HEK293 (cell line): ENCODE measurements at regions not wholly inside any gene's neighbourhood (a gene's known extent, or its start where the extent isn't known, plus 50 kb on each side); places are given as distances from the start of the nearest gene placed in this dataset.
"Not testable (repeated sequence)": the region's sequence is repeated elsewhere in the genome, so short reads cannot be mapped to it uniquely, and the experiment has no call there.

ENCODE experiments used
- TCF7L2 ChIP-seq: IDR thresholded peaks from 2 replicates; pipeline ENCODE4 v1.6.1; 2011; ENCODE audit warnings: low read depth, mild to moderate bottlenecking, inconsistent platforms, low read length, moderate library complexity, borderline replicate concordance
- ZNF132 ChIP-seq: fragments of 450-650 bp; formaldehyde crosslinking; IDR thresholded peaks from 2 replicates; pipeline ENCODE4 v1.5.1; 2017; ENCODE audit warnings: missing biosample characterization, missing genetic modification characterization, borderline replicate concordance
- ZNF138 ChIP-seq: fragments of 450-650 bp; formaldehyde crosslinking; IDR thresholded peaks from 2 replicates; pipeline ENCODE4 v1.5.1; 2016; ENCODE audit warnings: missing biosample characterization, missing genetic modification characterization, borderline replicate concordance
- ZNF530 ChIP-seq: fragments of 450-650 bp; formaldehyde crosslinking; IDR thresholded peaks from 2 replicates; pipeline ENCODE4 v1.5.1; 2016; ENCODE audit warnings: low read depth, missing biosample characterization, missing genetic modification characterization
- ZNF561 ChIP-seq: fragments of 450-650 bp; IDR thresholded peaks from 2 replicates; pipeline ENCODE4 v1.5.1; 2018; ENCODE audit warnings: missing biosample characterization, missing genetic modification characterization, borderline replicate concordance
- TF ChIP-seq, protein P1 (sequence below): fragments of 450-650 bp; formaldehyde crosslinking; IDR thresholded peaks from 2 replicates; pipeline ENCODE4 v1.5.1; 2016; ENCODE audit warnings: missing biosample characterization, missing genetic modification characterization, low read depth
- TF ChIP-seq, protein P2 (sequence below): fragments of 450-650 bp; formaldehyde crosslinking; IDR thresholded peaks from 2 replicates; pipeline ENCODE4 v1.5.1; 2016; ENCODE audit warnings: missing biosample characterization, missing genetic modification characterization
- TF ChIP-seq, protein P3 (sequence below): fragments of 450-650 bp; formaldehyde crosslinking; IDR thresholded peaks from 2 replicates; pipeline ENCODE4 v1.5.1; 2016; ENCODE audit warnings: missing biosample characterization, missing genetic modification characterization
- TF ChIP-seq, protein P4 (sequence below): fragments of 450-650 bp; formaldehyde crosslinking; IDR thresholded peaks from 2 replicates; pipeline ENCODE4 v1.5.1; 2016; ENCODE audit warnings: missing biosample characterization, missing genetic modification characterization

DNA sequence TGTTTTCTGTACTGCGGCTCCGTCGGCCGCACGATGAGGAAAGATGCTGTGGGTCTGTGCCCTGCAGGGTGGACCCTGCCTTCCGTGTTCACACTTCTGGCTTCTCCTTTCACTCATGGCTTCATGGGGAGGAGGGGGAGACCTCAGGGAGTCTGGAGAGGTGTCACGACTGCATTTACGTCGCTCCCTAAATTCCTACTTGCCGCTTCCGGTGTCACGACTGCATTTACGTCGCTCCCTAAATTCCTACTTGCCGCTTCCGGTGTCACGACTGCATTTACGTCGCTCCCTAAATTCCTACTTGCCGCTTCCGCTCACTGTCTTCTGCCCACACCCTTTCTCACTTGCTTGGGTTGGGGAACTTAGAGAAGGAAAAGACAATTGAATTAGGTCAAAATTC, 68.4 kb upstream of the ALKAL2 start:
- TF ChIP-seq, protein P1, sequence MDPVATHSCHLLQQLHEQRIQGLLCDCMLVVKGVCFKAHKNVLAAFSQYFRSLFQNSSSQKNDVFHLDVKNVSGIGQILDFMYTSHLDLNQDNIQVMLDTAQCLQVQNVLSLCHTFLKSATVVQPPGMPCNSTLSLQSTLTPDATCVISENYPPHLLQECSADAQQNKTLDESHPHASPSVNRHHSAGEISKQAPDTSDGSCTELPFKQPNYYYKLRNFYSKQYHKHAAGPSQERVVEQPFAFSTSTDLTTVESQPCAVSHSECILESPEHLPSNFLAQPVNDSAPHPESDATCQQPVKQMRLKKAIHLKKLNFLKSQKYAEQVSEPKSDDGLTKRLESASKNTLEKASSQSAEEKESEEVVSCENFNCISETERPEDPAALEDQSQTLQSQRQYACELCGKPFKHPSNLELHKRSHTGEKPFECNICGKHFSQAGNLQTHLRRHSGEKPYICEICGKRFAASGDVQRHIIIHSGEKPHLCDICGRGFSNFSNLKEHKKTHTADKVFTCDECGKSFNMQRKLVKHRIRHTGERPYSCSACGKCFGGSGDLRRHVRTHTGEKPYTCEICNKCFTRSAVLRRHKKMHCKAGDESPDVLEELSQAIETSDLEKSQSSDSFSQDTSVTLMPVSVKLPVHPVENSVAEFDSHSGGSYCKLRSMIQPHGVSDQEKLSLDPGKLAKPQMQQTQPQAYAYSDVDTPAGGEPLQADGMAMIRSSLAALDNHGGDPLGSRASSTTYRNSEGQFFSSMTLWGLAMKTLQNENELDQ (tag by site-specific recombination) = not testable (repeated sequence)
- not testable (repeated sequence) for TF ChIP-seq TCF7L2; ZNF138 (tag by site-specific recombination); ZNF530 (tag by site-specific recombination); ZNF132; ZNF561 (tag by site-specific recombination)
- TF ChIP-seq, protein P2, sequence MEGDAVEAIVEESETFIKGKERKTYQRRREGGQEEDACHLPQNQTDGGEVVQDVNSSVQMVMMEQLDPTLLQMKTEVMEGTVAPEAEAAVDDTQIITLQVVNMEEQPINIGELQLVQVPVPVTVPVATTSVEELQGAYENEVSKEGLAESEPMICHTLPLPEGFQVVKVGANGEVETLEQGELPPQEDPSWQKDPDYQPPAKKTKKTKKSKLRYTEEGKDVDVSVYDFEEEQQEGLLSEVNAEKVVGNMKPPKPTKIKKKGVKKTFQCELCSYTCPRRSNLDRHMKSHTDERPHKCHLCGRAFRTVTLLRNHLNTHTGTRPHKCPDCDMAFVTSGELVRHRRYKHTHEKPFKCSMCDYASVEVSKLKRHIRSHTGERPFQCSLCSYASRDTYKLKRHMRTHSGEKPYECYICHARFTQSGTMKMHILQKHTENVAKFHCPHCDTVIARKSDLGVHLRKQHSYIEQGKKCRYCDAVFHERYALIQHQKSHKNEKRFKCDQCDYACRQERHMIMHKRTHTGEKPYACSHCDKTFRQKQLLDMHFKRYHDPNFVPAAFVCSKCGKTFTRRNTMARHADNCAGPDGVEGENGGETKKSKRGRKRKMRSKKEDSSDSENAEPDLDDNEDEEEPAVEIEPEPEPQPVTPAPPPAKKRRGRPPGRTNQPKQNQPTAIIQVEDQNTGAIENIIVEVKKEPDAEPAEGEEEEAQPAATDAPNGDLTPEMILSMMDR (tag by site-specific recombination) = not testable (repeated sequence)
- TF ChIP-seq, protein P3, sequence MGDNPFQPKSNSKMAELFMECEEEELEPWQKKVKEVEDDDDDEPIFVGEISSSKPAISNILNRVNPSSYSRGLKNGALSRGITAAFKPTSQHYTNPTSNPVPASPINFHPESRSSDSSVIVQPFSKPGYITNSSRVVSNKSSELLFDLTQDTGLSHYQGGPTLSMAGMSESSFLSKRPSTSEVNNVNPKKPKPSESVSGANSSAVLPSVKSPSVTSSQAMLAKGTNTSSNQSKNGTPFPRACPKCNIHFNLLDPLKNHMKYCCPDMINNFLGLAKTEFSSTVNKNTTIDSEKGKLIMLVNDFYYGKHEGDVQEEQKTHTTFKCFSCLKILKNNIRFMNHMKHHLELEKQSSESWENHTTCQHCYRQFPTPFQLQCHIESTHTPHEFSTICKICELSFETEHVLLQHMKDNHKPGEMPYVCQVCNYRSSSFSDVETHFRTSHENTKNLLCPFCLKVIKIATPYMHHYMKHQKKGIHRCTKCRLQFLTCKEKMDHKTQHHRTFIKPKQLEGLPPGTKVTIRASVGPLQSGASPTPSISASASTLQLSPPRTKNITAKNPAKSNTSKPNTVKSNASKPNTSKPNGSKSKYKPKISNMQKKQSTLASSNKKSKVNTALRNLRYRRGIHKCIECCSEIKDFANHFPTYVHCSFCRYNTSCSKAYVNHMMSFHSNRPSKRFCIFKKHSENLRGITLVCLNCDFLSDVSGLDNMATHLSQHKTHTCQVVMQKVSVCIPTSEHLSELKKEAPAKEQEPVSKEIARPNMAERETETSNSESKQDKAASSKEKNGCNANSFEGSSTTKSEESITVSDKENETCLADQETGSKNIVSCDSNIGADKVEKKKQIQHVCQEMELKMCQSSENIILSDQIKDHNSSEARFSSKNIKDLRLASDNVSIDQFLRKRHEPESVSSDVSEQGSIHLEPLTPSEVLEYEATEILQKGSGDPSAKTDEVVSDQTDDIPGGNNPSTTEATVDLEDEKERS (tag by site-specific recombination) = not testable (repeated sequence)
- TF ChIP-seq, protein P4, sequence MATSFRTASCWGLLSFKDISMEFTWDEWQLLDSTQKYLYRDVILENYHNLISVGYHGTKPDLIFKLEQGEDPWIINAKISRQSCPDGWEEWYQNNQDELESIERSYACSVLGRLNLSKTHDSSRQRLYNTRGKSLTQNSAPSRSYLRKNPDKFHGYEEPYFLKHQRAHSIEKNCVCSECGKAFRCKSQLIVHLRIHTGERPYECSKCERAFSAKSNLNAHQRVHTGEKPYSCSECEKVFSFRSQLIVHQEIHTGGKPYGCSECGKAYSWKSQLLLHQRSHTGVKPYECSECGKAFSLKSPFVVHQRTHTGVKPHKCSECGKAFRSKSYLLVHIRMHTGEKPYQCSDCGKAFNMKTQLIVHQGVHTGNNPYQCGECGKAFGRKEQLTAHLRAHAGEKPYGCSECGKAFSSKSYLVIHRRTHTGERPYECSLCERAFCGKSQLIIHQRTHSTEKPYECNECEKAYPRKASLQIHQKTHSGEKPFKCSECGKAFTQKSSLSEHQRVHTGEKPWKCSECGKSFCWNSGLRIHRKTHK (tag by site-specific recombination) = not testable (repeated sequence)
